SK-N-DZ (cell line): ENCODE measurements at regions not wholly inside any gene's neighbourhood (a gene's known extent, or its start where the extent isn't known, plus 50 kb on each side); places are given as distances from the start of the nearest gene placed in this dataset.
"Not testable (repeated sequence)": the region's sequence is repeated elsewhere in the genome, so short reads cannot be mapped to it uniquely, and the experiment has no call there.

Experiments used
- DNase-seq: peaks from one replicate; pipeline ENCODE4 v3.0.0-alpha.2; 2015; ENCODE audit warnings: low spot score

- no peak for DNase-seq
These were observed 55.2 kb upstream of the SMARCAD1 start for GRCh38 chr4:94152466-94152865.

- DNase-seq, result not testable (repeated sequence)
These were observed 52.3 kb upstream of the SMARCAD1 start for GRCh38 chr4:94155404-94155803.

- no peak for DNase-seq
These were observed 50.8 kb upstream of the SMARCAD1 start for GRCh38 chr4:94156826-94157225.
